ENCODE measurements at regions not wholly inside any gene's neighbourhood (a gene's known extent, or its start where the extent isn't known, plus 50 kb on each side); places are given as distances from the start of the nearest gene placed in this dataset.

- H3K27me3 Mint-ChIP-seq (ENCODE audit: low read depth, unreplicated experiment): no peaks in the 10 kb centered on the region
- Histone ChIP-seq H3K9ac (ENCODE audit: low read length) (no peak overlapping the region), H3K4me2 (ENCODE audit: low read length) (no peak overlapping the region), H3K4me3 (ENCODE audit: insufficient read depth, low read depth, low read length) (no peak overlapping the region), H4K20me1 (ENCODE audit: insufficient read depth, low read length) (no peaks in the 10 kb centered on the region), H3K4me1 (ENCODE audit: insufficient read depth, low read length) (no peaks in the 10 kb centered on the region), H3K27ac (ENCODE audit: low read depth, low read length) (no peak overlapping the region), H3K9me3 (ENCODE audit: insufficient read depth, low read depth, low read length) (peaks cover 27% of the 10 kb centered on the region), H2AFZ (ENCODE audit: low read depth, low read length) (no peak overlapping the region), H3K79me2 (ENCODE audit: insufficient read depth, low read length) (no peaks in the 10 kb centered on the region), H3K27me3 (ENCODE audit: insufficient read depth, low read length) (no peaks in the 10 kb centered on the region), H3K36me3 (ENCODE audit: insufficient read depth, low read length) (no peaks in the 10 kb centered on the region)
- no peaks in the 10 kb centered on the region for H3K36me3 Mint-ChIP-seq (ENCODE audit: low read depth, unreplicated experiment)
- no peak overlapping the region for H3K27ac Mint-ChIP-seq (ENCODE audit: unreplicated experiment)
- no peak overlapping the region for H3K4me3 Mint-ChIP-seq (ENCODE audit: unreplicated experiment)
- FAIRE-seq (no peak), DNase-seq (ENCODE audit: low read depth) (no peak)
- no peaks in the 10 kb centered on the region for H3K4me1 Mint-ChIP-seq (ENCODE audit: low read depth, unreplicated experiment)
- peaks cover 3% of the 10 kb centered on the region for H3K9me3 Mint-ChIP-seq (ENCODE audit: unreplicated experiment)
- TF ChIP-seq CTCF (IDR thresholded peaks at IDR 0.05; ENCODE audit: insufficient read depth, low read depth, low read length) (no peak), EZH2 (IDR thresholded peaks at IDR 0.05; ENCODE audit: insufficient read depth, low read length) (no peak)
These were observed 105.0 kb upstream of the GOLGA6L6 start for GRCh38 chr15:20646529-20647142.

GRCh38 chr15:20645956-20646355, 104.4 kb upstream of the GOLGA6L6 start:
- H4K20me1 ChIP-seq (ENCODE audit: insufficient read depth, low read length): no peaks in the 10 kb centered on the region
- no peak overlapping the region for H3K9ac ChIP-seq (ENCODE audit: low read length)
- Mint-ChIP-seq H3K4me1 (ENCODE audit: low read depth, unreplicated experiment) (no peaks in the 10 kb centered on the region), H3K36me3 (ENCODE audit: low read depth, unreplicated experiment) (no peaks in the 10 kb centered on the region), H3K9me3 (ENCODE audit: unreplicated experiment) (peaks cover 3% of the 10 kb centered on the region), H3K27me3 (ENCODE audit: low read depth, unreplicated experiment) (no peaks in the 10 kb centered on the region), H3K4me3 (ENCODE audit: unreplicated experiment) (no peak overlapping the region), H3K27ac (ENCODE audit: unreplicated experiment) (no peak overlapping the region)
- no peaks in the 10 kb centered on the region for H3K79me2 ChIP-seq (ENCODE audit: insufficient read depth, low read length)
- FAIRE-seq: no peak
- H3K4me3 ChIP-seq (ENCODE audit: insufficient read depth, low read depth, low read length): no peak overlapping the region
- no peaks in the 10 kb centered on the region for H3K4me1 ChIP-seq (ENCODE audit: insufficient read depth, low read length)
- DNase-seq (ENCODE audit: low read depth): no peak
- H3K4me2 ChIP-seq (ENCODE audit: low read length): no peak overlapping the region
- TF ChIP-seq CTCF (IDR thresholded peaks at IDR 0.05; ENCODE audit: insufficient read depth, low read depth, low read length) (no peak), EZH2 (IDR thresholded peaks at IDR 0.05; ENCODE audit: insufficient read depth, low read length) (no peak)
- H3K27me3 ChIP-seq (ENCODE audit: insufficient read depth, low read length): no peaks in the 10 kb centered on the region
- peaks cover 27% of the 10 kb centered on the region for H3K9me3 ChIP-seq (ENCODE audit: insufficient read depth, low read depth, low read length)
- H3K36me3 ChIP-seq (ENCODE audit: insufficient read depth, low read length): no peaks in the 10 kb centered on the region
- no peak overlapping the region for H3K27ac ChIP-seq (ENCODE audit: low read depth, low read length)
- H2AFZ ChIP-seq (ENCODE audit: low read depth, low read length): no peak overlapping the region

GRCh38 chr15:20644896-20645295, 103.3 kb upstream of the GOLGA6L6 start:
- no peak for FAIRE-seq

More at GRCh38 chr15:20644896-20645295, 103.3 kb upstream of the GOLGA6L6 start:
- H3K27me3 Mint-ChIP-seq (ENCODE audit: low read depth, unreplicated experiment): no peaks in the 10 kb centered on the region
- no peak overlapping the region for H3K4me3 ChIP-seq (ENCODE audit: insufficient read depth, low read depth, low read length)
- DNase-seq (ENCODE audit: low read depth): no peak
- H3K9me3 ChIP-seq (ENCODE audit: insufficient read depth, low read depth, low read length): peaks cover 27% of the 10 kb centered on the region
- no peak overlapping the region for H3K27ac Mint-ChIP-seq (ENCODE audit: unreplicated experiment)
- no peak overlapping the region for H3K4me3 Mint-ChIP-seq (ENCODE audit: unreplicated experiment)
- H3K4me1 ChIP-seq (ENCODE audit: insufficient read depth, low read length): no peaks in the 10 kb centered on the region
- no peak overlapping the region for H2AFZ ChIP-seq (ENCODE audit: low read depth, low read length)
- TF ChIP-seq EZH2 (IDR thresholded peaks at IDR 0.05; ENCODE audit: insufficient read depth, low read length): no peak
- no peak for TF ChIP-seq CTCF (IDR thresholded peaks at IDR 0.05; ENCODE audit: insufficient read depth, low read depth, low read length)
- H3K9me3 Mint-ChIP-seq (ENCODE audit: unreplicated experiment): peaks cover 3% of the 10 kb centered on the region
- H3K36me3 ChIP-seq (ENCODE audit: insufficient read depth, low read length): no peaks in the 10 kb centered on the region
- H3K36me3 Mint-ChIP-seq (ENCODE audit: low read depth, unreplicated experiment): no peaks in the 10 kb centered on the region
- H3K27ac ChIP-seq (ENCODE audit: low read depth, low read length): no peak overlapping the region
- H3K9ac ChIP-seq (ENCODE audit: low read length): no peak overlapping the region
- no peaks in the 10 kb centered on the region for H3K4me1 Mint-ChIP-seq (ENCODE audit: low read depth, unreplicated experiment)
- no peaks in the 10 kb centered on the region for H3K79me2 ChIP-seq (ENCODE audit: insufficient read depth, low read length)
- H3K27me3 ChIP-seq (ENCODE audit: insufficient read depth, low read length): no peaks in the 10 kb centered on the region
- H4K20me1 ChIP-seq (ENCODE audit: insufficient read depth, low read length): no peaks in the 10 kb centered on the region
- H3K4me2 ChIP-seq (ENCODE audit: low read length): no peak overlapping the region

All from astrocyte (in vitro differentiated cells and primary cell).